Caco-2 (cell line): ENCODE measurements at regions not wholly inside any gene's neighbourhood (a gene's known extent, or its start where the extent isn't known, plus 50 kb on each side); places are given as distances from the start of the nearest gene placed in this dataset.

Source experiments
- BruUV-seq: library from RNA; stranded (reverse); fragments of 400-500 nt; replicated peaks from 2 replicates; lab custom pipeline; 2021; lab: Mats Ljungman, UMichigan
- CTCF ChIA-PET: fragments of 300-600 bp; sonication (Branson Sonifier 250); formaldehyde crosslinking; loops from one replicate; lab custom pipeline; 2022; ENCODE audit warnings: antibody characterized with exemption; lab: Charles Lee
- POLR2A ChIA-PET: fragments of 300-600 bp; sonication (Branson Sonifier 250); formaldehyde crosslinking; loops from one replicate; lab custom pipeline; 2022; ENCODE audit warnings: antibody characterized with exemption; lab: Charles Lee
- DNase-seq, 2 experiments: peaks; one replicate each; pipeline versions ENCODE4 v3.0.0 to v3.0.0-alpha.2; 2020 to 2022
- H3K27me3 ChIP-seq: replicated peaks from 2 replicates; pipeline ENCODE4 v1.6.0; 2011; ENCODE audit warnings: low read length; ENCODE audit not compliant: control insufficient read depth, insufficient read depth
- H3K36me3 ChIP-seq: 2 replicates; pipeline ENCODE4 v1.5.1; 2011; ENCODE audit warnings: low read length; ENCODE audit not compliant: control insufficient read depth, insufficient read depth
- H3K4me1 ChIP-seq: fragments of 250-450 bp; sonication (Bioruptor Pico); 2 replicates; pipeline ENCODE4 v1.5.1; 2020; ENCODE audit warnings: mild to moderate bottlenecking
- H3K4me3 ChIP-seq: 2 replicates; pipeline ENCODE4 v1.5.1; 2011; ENCODE audit warnings: low read depth, mild to moderate bottlenecking, control low read depth, low read length
- H3K9me3 ChIP-seq: fragments of 250-450 bp; sonication (Bioruptor Pico); 2 replicates; pipeline ENCODE4 v1.5.1; 2020; ENCODE audit warnings: mild to moderate bottlenecking, moderate library complexity
- H3K27ac Mint-ChIP-seq: one replicate; pipeline ENCODE4 v1.8.0; 2022; ENCODE audit warnings: mixed read lengths; ENCODE audit not compliant: unreplicated experiment
- H3K27me3 Mint-ChIP-seq: one replicate; pipeline ENCODE4 v1.8.0; 2022; ENCODE audit warnings: mixed read lengths; ENCODE audit not compliant: insufficient read depth, unreplicated experiment
- H3K36me3 Mint-ChIP-seq: one replicate; pipeline ENCODE4 v1.8.0; 2022; ENCODE audit warnings: mild to moderate bottlenecking, mixed read lengths; ENCODE audit not compliant: insufficient read depth, unreplicated experiment
- H3K4me1 Mint-ChIP-seq: one replicate; pipeline ENCODE4 v1.8.0; 2022; ENCODE audit warnings: low read depth, mixed read lengths; ENCODE audit not compliant: unreplicated experiment
- H3K4me3 Mint-ChIP-seq: one replicate; pipeline ENCODE4 v1.8.0; 2022; ENCODE audit warnings: mild to moderate bottlenecking, moderate library complexity, mixed read lengths; ENCODE audit not compliant: unreplicated experiment
- H3K9me3 Mint-ChIP-seq: one replicate; pipeline ENCODE4 v1.8.0; 2022; ENCODE audit warnings: mixed read lengths; ENCODE audit not compliant: unreplicated experiment
- CTCF ChIP-seq, 2 experiments: fragments of 200-600 bp in 1 of 2; IDR thresholded peaks; 1 replicate in 1 of 2; 2 replicates in 1 of 2; pipeline versions ENCODE4 v1.5.1 to v1.8.0; 2011 to 2022; ENCODE audit warnings: antibody characterized with exemption in 1 of 2, control low read depth in 1 of 2, inconsistent platforms in 1 of 2, low read depth in 1 of 2, low read length in 1 of 2, mild to moderate bottlenecking in 1 of 2, moderate library complexity in 1 of 2; ENCODE audit not compliant: insufficient read depth in 1 of 2, severe bottlenecking in 1 of 2, unreplicated experiment in 1 of 2
- intact Hi-C: fragments of 100-400 bp; cut with micrococcal nuclease; formaldehyde crosslinking; loops from one replicate; pipeline ENCODE4 v1.10.0; 2022; ENCODE audit not compliant: unreplicated experiment

- Histone ChIP-seq H3K9me3 (peaks cover 14% of the 10 kb centered on the region), H3K4me3 (no peak overlapping the region), H3K4me1 (peaks cover 27% of the 10 kb centered on the region), H3K27me3 (no peaks in the 10 kb centered on the region), H3K36me3 (no peaks in the 10 kb centered on the region)
- BruUV-seq = no TSS peak
- Mint-ChIP-seq H3K27ac (peak overlapping the region; percentile 97), H3K36me3 (no peaks in the 10 kb centered on the region), H3K4me1 (peaks cover 28% of the 10 kb centered on the region), H3K4me3 (peak overlapping the region; percentile 47), H3K27me3 (no peaks in the 10 kb centered on the region), H3K9me3 (peaks cover 10% of the 10 kb centered on the region)
- POLR2A ChIA-PET = no interaction called here
- CTCF ChIA-PET = no interaction called here
- intact Hi-C loops = loop anchor here (2.0 kb wide), 1 partner anchor 46 kb away; no protein-coding TSS in a partner anchor
- no peak for TF ChIP-seq CTCF (IDR thresholded peaks at IDR 0.05; ENCODE audit: insufficient read depth in 1 of 2, low read depth in 1 of 2, low read length in 1 of 2, severe bottlenecking in 1 of 2, unreplicated experiment in 1 of 2)
- peak; percentile 79 to 89 for DNase-seq
Observed at GRCh38 chr2:150088538-150088937, 398.9 kb downstream of the RND3 start.

GRCh38 chr2:150085478-150085877 lies 402.0 kb downstream of the RND3 start:
- H3K27ac Mint-ChIP-seq = no peak overlapping the region
- DNase-seq = no peak
- no peak overlapping the region for H3K4me3 Mint-ChIP-seq
- no peaks in the 10 kb centered on the region for H3K27me3 Mint-ChIP-seq
- Histone ChIP-seq H3K36me3 (no peaks in the 10 kb centered on the region), H3K27me3 (no peaks in the 10 kb centered on the region), H3K4me1 (peaks cover 20% of the 10 kb centered on the region), H3K4me3 (no peak overlapping the region), H3K9me3 (peaks cover 20% of the 10 kb centered on the region)
- no TSS peak for BruUV-seq
- no peaks in the 10 kb centered on the region for H3K36me3 Mint-ChIP-seq
- peaks cover 28% of the 10 kb centered on the region for H3K4me1 Mint-ChIP-seq
- ChIA-PET CTCF (no interaction called here), POLR2A (no interaction called here)
- intact Hi-C loops = no loop called here
- peaks cover 10% of the 10 kb centered on the region for H3K9me3 Mint-ChIP-seq
- TF ChIP-seq CTCF (IDR thresholded peaks at IDR 0.05; ENCODE audit: insufficient read depth in 1 of 2, low read depth in 1 of 2, low read length in 1 of 2, severe bottlenecking in 1 of 2, unreplicated experiment in 1 of 2) = no peak

- no peak for DNase-seq
- Mint-ChIP-seq H3K9me3 (peaks cover 10% of the 10 kb centered on the region), H3K27ac (no peak overlapping the region), H3K27me3 (no peaks in the 10 kb centered on the region), H3K4me1 (no peaks in the 10 kb centered on the region), H3K36me3 (no peaks in the 10 kb centered on the region), H3K4me3 (no peak overlapping the region)
- Histone ChIP-seq H3K4me1 (no peaks in the 10 kb centered on the region), H3K36me3 (no peaks in the 10 kb centered on the region), H3K9me3 (peaks cover 20% of the 10 kb centered on the region), H3K27me3 (no peaks in the 10 kb centered on the region), H3K4me3 (no peak overlapping the region)
- BruUV-seq = no TSS peak
- ChIA-PET CTCF (no interaction called here), POLR2A (no interaction called here)
- TF ChIP-seq CTCF (IDR thresholded peaks at IDR 0.05; ENCODE audit: insufficient read depth in 1 of 2, low read depth in 1 of 2, low read length in 1 of 2, severe bottlenecking in 1 of 2, unreplicated experiment in 1 of 2) = no peak
- intact Hi-C loops = no loop called here
Observed at GRCh38 chr2:150081775-150082481, 405.5 kb downstream of the RND3 start.
